ENCODE measurements at regions not wholly inside any gene's neighbourhood (a gene's known extent, or its start where the extent isn't known, plus 50 kb on each side); places are given as distances from the start of the nearest gene placed in this dataset.
"Not testable (repeated sequence)": the region's sequence is repeated elsewhere in the genome, so short reads cannot be mapped to it uniquely, and the experiment has no call there.

DNA sequence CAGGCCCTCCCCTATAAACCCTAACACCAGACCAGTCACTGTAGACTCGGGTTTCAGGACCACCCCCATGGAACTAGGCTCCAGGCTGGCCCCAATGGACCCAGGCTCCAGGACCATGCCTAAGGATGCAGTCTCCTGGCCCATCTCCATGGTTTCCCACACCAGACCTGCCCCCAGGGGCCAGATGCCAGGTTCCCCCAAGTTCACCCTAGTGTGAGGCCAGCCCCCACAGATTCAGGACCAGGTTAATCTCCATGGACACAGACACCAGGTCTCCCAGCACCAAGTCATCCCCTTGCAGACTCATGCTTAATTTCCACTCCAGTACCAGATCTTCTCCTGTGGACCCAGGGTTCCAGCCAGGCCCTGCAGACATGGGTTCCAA is 103.8 kb upstream of the LANCL2 start:
- H4K8ac ChIP-seq (ENCODE audit: low read depth, low read length): no peak overlapping the region
- WGBS (ENCODE audit: extremely low coverage, insufficient coverage, low lambda C conversion rate): no CpG with 5 or more reads among the region's 1 CpG
- no peak overlapping the region for H3K56ac ChIP-seq (ENCODE audit: low read length)
- H2AK5ac ChIP-seq (ENCODE audit: low read length): no peak overlapping the region
- H2BK5ac ChIP-seq (ENCODE audit: low read length): no peak overlapping the region
- H3K4ac ChIP-seq (ENCODE audit: low read depth, low read length): no peak overlapping the region
- no peak overlapping the region for H3K4me3 ChIP-seq (ENCODE audit: low read length)
- no peak overlapping the region for H4K5ac ChIP-seq (ENCODE audit: low read length)
- no peak overlapping the region for H3K18ac ChIP-seq (ENCODE audit: low read length)
- H3K4me1 ChIP-seq (ENCODE audit: control insufficient read depth, low read depth, low read length): no peaks in the 10 kb centered on the region
- H3K23ac ChIP-seq (ENCODE audit: low read length): no peak overlapping the region
- no peak overlapping the region for H3K27ac ChIP-seq (ENCODE audit: low read depth, low read length)
- H3K79me2 ChIP-seq (ENCODE audit: control insufficient read depth, insufficient read depth, low read length): no peaks in the 10 kb centered on the region
- H3K36me3 ChIP-seq (ENCODE audit: control insufficient read depth, insufficient read depth, low read length): no peaks in the 10 kb centered on the region
- no peak overlapping the region for H3K9ac ChIP-seq (ENCODE audit: low read length)
- H3K27me3 ChIP-seq (ENCODE audit: insufficient read depth, low read length, poor library complexity): no peaks in the 10 kb centered on the region
- H2BK15ac ChIP-seq (replicated peaks; ENCODE audit: low read depth): no peak overlapping the region
- H3K79me1 ChIP-seq (ENCODE audit: low read length): no peaks in the 10 kb centered on the region
- no peak overlapping the region for H2BK120ac ChIP-seq (ENCODE audit: low read depth, low read length)
- H3K4me2 ChIP-seq (ENCODE audit: low read length): no peak overlapping the region
- no peak for DNase-seq

DNA sequence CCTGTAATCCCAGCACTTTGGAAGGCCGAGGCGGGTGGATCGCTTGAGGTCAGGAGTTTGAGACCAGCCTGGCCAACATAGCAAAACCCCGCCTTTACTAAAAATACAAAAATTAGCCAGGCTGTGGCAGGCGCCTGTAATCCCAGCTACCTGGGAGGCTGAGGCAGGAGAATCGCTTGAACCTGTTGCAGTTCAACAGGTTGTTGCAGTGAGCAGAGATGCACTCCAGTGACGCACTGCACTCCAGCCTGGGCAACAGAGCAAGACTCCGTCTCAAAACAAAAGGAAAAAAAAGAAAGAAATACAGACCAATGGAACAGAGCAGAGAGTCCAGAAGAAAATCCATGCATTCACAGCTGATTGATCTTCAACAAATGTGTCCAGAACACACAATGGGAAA is 99.8 kb upstream of the LANCL2 start:
- no CpG with 5 or more reads among the region's 8 CpGs for WGBS (ENCODE audit: extremely low coverage, insufficient coverage, low lambda C conversion rate)
- not testable (repeated sequence) for H3K36me3 ChIP-seq (ENCODE audit: control insufficient read depth, insufficient read depth, low read length); H4K5ac ChIP-seq (ENCODE audit: low read length)

DNA sequence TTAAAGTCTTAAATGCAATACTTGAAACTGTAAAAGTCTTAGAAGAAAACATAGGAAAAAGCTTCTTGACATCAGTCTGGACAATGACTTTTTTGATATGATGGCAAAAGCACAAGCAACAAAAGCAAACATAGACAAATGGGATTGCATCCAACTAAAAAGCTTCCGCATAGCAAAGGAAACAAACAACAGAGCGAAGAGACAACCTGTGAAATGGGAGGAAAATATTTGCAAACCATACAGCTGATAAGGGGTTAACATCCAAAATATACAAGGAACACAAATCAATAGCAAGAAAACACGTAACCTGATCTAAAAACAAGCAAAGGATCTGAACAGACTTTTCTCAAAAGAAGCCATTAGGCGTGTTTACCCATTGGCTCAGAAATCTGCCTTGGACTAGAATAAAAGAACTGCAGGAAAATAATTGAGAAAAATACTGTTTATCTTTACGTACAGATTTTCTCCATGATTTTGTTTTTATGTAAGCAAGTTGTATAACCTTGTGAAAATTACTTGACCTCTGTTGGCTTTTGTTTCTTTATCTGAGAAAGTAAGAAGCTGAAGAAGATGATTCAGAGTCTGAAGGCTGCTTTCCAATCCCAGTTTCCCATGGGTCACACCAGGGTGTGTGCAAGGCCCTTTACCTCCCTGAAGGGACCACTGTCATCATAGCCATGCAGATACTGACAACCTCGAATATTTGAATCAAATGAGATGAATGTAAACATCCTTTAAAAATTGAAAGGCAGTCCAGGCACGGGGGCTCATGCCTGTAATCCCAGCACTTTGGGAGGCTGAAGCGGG is 99.1 kb upstream of the LANCL2 start:
- Histone ChIP-seq H3K79me2 (ENCODE audit: control insufficient read depth, insufficient read depth, low read length) (no peaks in the 10 kb centered on the region), H2AK5ac (ENCODE audit: low read length) (no peak overlapping the region), H4K5ac (ENCODE audit: low read length) (no peak overlapping the region), H3K27ac (ENCODE audit: low read depth, low read length) (no peak overlapping the region), H3K4me2 (ENCODE audit: low read length) (no peak overlapping the region), H4K8ac (ENCODE audit: low read depth, low read length) (no peak overlapping the region), H3K4me3 (ENCODE audit: low read length) (no peak overlapping the region), H2BK15ac (replicated peaks; ENCODE audit: low read depth) (no peak overlapping the region), H2BK5ac (ENCODE audit: low read length) (no peak overlapping the region), H3K36me3 (ENCODE audit: control insufficient read depth, insufficient read depth, low read length) (no peaks in the 10 kb centered on the region), H3K9ac (ENCODE audit: low read length) (no peak overlapping the region), H3K18ac (ENCODE audit: low read length) (no peak overlapping the region), H3K4me1 (ENCODE audit: control insufficient read depth, low read depth, low read length) (no peaks in the 10 kb centered on the region), H3K56ac (ENCODE audit: low read length) (no peak overlapping the region), H3K4ac (ENCODE audit: low read depth, low read length) (no peak overlapping the region), H3K23ac (ENCODE audit: low read length) (no peak overlapping the region), H2BK120ac (ENCODE audit: low read depth, low read length) (no peak overlapping the region), H3K27me3 (ENCODE audit: insufficient read depth, low read length, poor library complexity) (no peaks in the 10 kb centered on the region), H3K79me1 (ENCODE audit: low read length) (no peaks in the 10 kb centered on the region)
- no CpG with 5 or more reads among the region's 8 CpGs for WGBS (ENCODE audit: extremely low coverage, insufficient coverage, low lambda C conversion rate)
- no peak for DNase-seq

More for the DNA sequence above, 99.8 kb upstream of the LANCL2 start:
- not testable (repeated sequence) for H2BK120ac ChIP-seq (ENCODE audit: low read depth, low read length); H3K4me2 ChIP-seq (ENCODE audit: low read length); H2BK15ac ChIP-seq (replicated peaks; ENCODE audit: low read depth); H2BK5ac ChIP-seq (ENCODE audit: low read length); H4K8ac ChIP-seq (ENCODE audit: low read depth, low read length); H3K4me3 ChIP-seq (ENCODE audit: low read length); H3K79me2 ChIP-seq (ENCODE audit: control insufficient read depth, insufficient read depth, low read length); H3K56ac ChIP-seq (ENCODE audit: low read length); H3K9ac ChIP-seq (ENCODE audit: low read length); H3K79me1 ChIP-seq (ENCODE audit: low read length); H3K18ac ChIP-seq (ENCODE audit: low read length); H3K4me1 ChIP-seq (ENCODE audit: control insufficient read depth, low read depth, low read length); H3K27ac ChIP-seq (ENCODE audit: low read depth, low read length); DNase-seq; H3K4ac ChIP-seq (ENCODE audit: low read depth, low read length); H3K27me3 ChIP-seq (ENCODE audit: insufficient read depth, low read length, poor library complexity); H3K23ac ChIP-seq (ENCODE audit: low read length); H2AK5ac ChIP-seq (ENCODE audit: low read length)

DNA sequence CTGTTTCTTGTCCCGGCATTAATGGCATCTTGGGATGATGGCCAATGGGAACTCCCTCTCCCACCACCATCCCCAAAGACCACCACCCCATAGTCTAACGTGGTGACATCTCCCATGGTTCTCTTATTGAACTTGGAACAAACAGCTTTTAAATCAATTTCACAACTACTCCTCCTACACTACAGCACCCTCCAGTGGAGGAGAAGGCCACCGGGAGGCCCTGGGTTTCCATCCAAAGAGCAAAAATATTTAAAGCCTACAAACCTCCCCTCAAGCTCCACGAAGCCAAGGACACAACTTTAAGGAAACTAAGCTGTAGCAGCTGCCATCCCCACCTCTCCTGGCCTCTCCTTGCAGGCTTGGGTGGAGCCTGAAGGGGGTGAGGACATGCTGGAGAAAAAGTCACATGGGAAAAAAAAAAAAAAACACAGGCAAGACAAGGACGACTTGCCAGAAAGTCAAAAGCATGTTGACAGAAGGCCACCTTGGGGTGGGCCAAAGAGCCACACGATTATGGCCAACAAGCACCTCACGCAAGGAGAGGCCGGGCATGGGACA is 94.0 kb upstream of the LANCL2 start:
- no peak overlapping the region for H3K23ac ChIP-seq (ENCODE audit: low read length)
- no peak overlapping the region for H4K5ac ChIP-seq (ENCODE audit: low read length)
- no peak overlapping the region for H3K56ac ChIP-seq (ENCODE audit: low read length)
- no peak overlapping the region for H2BK5ac ChIP-seq (ENCODE audit: low read length)
- no peak overlapping the region for H2BK15ac ChIP-seq (replicated peaks; ENCODE audit: low read depth)
- no peak overlapping the region for H4K8ac ChIP-seq (ENCODE audit: low read depth, low read length)
- H3K79me2 ChIP-seq (ENCODE audit: control insufficient read depth, insufficient read depth, low read length): no peaks in the 10 kb centered on the region
- H3K4me1 ChIP-seq (ENCODE audit: control insufficient read depth, low read depth, low read length): no peaks in the 10 kb centered on the region
- H3K9ac ChIP-seq (ENCODE audit: low read length): no peak overlapping the region
- WGBS (ENCODE audit: extremely low coverage, insufficient coverage, low lambda C conversion rate): no CpG with 5 or more reads among the region's 8 CpGs
- H2AK5ac ChIP-seq (ENCODE audit: low read length): no peak overlapping the region
- H3K36me3 ChIP-seq (ENCODE audit: control insufficient read depth, insufficient read depth, low read length): no peaks in the 10 kb centered on the region
- no peak overlapping the region for H2BK120ac ChIP-seq (ENCODE audit: low read depth, low read length)
- H3K4ac ChIP-seq (ENCODE audit: low read depth, low read length): no peak overlapping the region
- H3K4me3 ChIP-seq (ENCODE audit: low read length): no peak overlapping the region
- no peak overlapping the region for H3K27ac ChIP-seq (ENCODE audit: low read depth, low read length)
- H3K27me3 ChIP-seq (ENCODE audit: insufficient read depth, low read length, poor library complexity): no peaks in the 10 kb centered on the region
- no peak overlapping the region for H3K18ac ChIP-seq (ENCODE audit: low read length)
- no peaks in the 10 kb centered on the region for H3K79me1 ChIP-seq (ENCODE audit: low read length)
- H3K4me2 ChIP-seq (ENCODE audit: low read length): no peak overlapping the region
- peak; percentile 21 for DNase-seq

DNA sequence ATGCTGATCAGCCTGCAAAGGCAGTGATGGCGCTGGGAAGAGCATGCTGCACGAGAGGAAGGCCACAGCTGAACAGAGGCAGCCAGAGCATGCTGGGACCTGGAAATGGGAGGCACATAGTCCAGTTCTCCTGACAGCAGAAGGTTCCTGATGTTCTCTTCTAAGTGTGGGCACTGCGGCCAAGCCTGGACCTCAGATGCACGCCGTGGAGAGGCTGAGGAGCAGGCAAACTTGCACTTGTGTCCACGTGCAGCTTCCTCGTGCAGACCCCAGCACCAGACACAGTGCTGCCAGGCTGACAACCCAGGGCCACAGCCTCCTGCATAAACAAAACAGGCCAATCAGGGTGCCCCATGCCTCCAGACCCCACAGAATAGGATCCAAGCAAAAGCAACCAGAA is 93.5 kb upstream of the LANCL2 start:
- Histone ChIP-seq H2BK120ac (ENCODE audit: low read depth, low read length) (no peak overlapping the region), H3K18ac (ENCODE audit: low read length) (no peak overlapping the region), H3K56ac (ENCODE audit: low read length) (no peak overlapping the region), H2AK5ac (ENCODE audit: low read length) (no peak overlapping the region), H3K9ac (ENCODE audit: low read length) (no peak overlapping the region), H4K8ac (ENCODE audit: low read depth, low read length) (no peak overlapping the region), H3K23ac (ENCODE audit: low read length) (no peak overlapping the region), H3K27ac (ENCODE audit: low read depth, low read length) (no peak overlapping the region), H3K4ac (ENCODE audit: low read depth, low read length) (no peak overlapping the region), H3K4me3 (ENCODE audit: low read length) (no peak overlapping the region), H3K27me3 (ENCODE audit: insufficient read depth, low read length, poor library complexity) (no peaks in the 10 kb centered on the region), H3K36me3 (ENCODE audit: control insufficient read depth, insufficient read depth, low read length) (no peaks in the 10 kb centered on the region), H2BK15ac (replicated peaks; ENCODE audit: low read depth) (no peak overlapping the region), H3K79me1 (ENCODE audit: low read length) (no peaks in the 10 kb centered on the region), H3K4me2 (ENCODE audit: low read length) (no peak overlapping the region), H3K79me2 (ENCODE audit: control insufficient read depth, insufficient read depth, low read length) (no peaks in the 10 kb centered on the region), H4K5ac (ENCODE audit: low read length) (no peak overlapping the region), H2BK5ac (ENCODE audit: low read length) (no peak overlapping the region), H3K4me1 (ENCODE audit: control insufficient read depth, low read depth, low read length) (no peaks in the 10 kb centered on the region)
- no peak for DNase-seq
- no CpG with 5 or more reads among the region's 7 CpGs for WGBS (ENCODE audit: extremely low coverage, insufficient coverage, low lambda C conversion rate)

DNA sequence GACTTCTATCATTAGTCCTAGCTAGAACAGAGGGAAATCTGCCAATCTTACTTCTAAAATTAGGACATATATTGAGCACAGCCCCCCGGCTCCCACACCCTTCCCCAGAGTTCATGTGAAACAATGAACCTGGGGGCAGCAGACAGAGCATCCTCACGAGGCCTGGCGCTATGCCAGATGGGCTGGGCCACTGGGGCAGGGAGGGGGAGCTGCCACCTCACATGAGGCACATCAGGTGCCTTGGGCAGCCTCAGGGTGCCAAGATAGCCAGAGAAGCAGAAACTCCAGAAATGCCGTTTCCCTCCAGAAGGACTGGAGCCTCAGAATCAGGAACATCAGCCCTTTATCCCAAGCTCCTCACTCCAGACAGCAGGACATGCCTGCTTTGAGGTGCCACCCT is 92.8 kb upstream of the LANCL2 start:
- Histone ChIP-seq H3K18ac (ENCODE audit: low read length) (no peak overlapping the region), H3K4me3 (ENCODE audit: low read length) (no peak overlapping the region), H2BK120ac (ENCODE audit: low read depth, low read length) (no peak overlapping the region), H3K56ac (ENCODE audit: low read length) (no peak overlapping the region), H3K4me1 (ENCODE audit: control insufficient read depth, low read depth, low read length) (no peaks in the 10 kb centered on the region), H3K4ac (ENCODE audit: low read depth, low read length) (no peak overlapping the region), H3K27ac (ENCODE audit: low read depth, low read length) (no peak overlapping the region), H4K5ac (ENCODE audit: low read length) (no peak overlapping the region), H2AK5ac (ENCODE audit: low read length) (no peak overlapping the region), H3K79me2 (ENCODE audit: control insufficient read depth, insufficient read depth, low read length) (no peaks in the 10 kb centered on the region), H3K4me2 (ENCODE audit: low read length) (no peak overlapping the region), H3K79me1 (ENCODE audit: low read length) (no peaks in the 10 kb centered on the region), H3K23ac (ENCODE audit: low read length) (no peak overlapping the region), H2BK5ac (ENCODE audit: low read length) (no peak overlapping the region), H3K9ac (ENCODE audit: low read length) (no peak overlapping the region), H3K27me3 (ENCODE audit: insufficient read depth, low read length, poor library complexity) (no peaks in the 10 kb centered on the region), H2BK15ac (replicated peaks; ENCODE audit: low read depth) (no peak overlapping the region), H3K36me3 (ENCODE audit: control insufficient read depth, insufficient read depth, low read length) (no peaks in the 10 kb centered on the region), H4K8ac (ENCODE audit: low read depth, low read length) (no peak overlapping the region)
- WGBS (ENCODE audit: extremely low coverage, insufficient coverage, low lambda C conversion rate): no CpG with 5 or more reads among the region's 4 CpGs
- no peak for DNase-seq
